H9 (cell line): ENCODE measurements at regions not wholly inside any gene's neighbourhood (a gene's known extent, or its start where the extent isn't known, plus 50 kb on each side); places are given as distances from the start of the nearest gene placed in this dataset.

Source experiments
- DNase-seq: peaks from one replicate; pipeline ENCODE4 v3.0.0-alpha.2; 2017
- H2AFZ ChIP-seq: one replicate; pipeline ENCODE4 v1.6.1; 2013; ENCODE audit warnings: mild to moderate bottlenecking, low read length, control low read depth, moderate library complexity
- H2AK5ac ChIP-seq: 2 replicates; pipeline ENCODE4 v1.6.1; 2013; ENCODE audit warnings: low read length, control low read depth, mixed read lengths; ENCODE audit not compliant: insufficient read length
- H2BK120ac ChIP-seq: one replicate; pipeline ENCODE4 v1.6.1; 2013; ENCODE audit warnings: low read depth, mild to moderate bottlenecking, low read length, control low read depth, inconsistent platforms; ENCODE audit not compliant: poor library complexity, severe bottlenecking
- H2BK12ac ChIP-seq: 2 replicates; pipeline ENCODE4 v1.6.1; 2013; ENCODE audit warnings: low read length, control low read depth, mixed read lengths, low read depth; ENCODE audit not compliant: insufficient read length
- H2BK15ac ChIP-seq: 2 replicates; pipeline ENCODE4 v1.6.1; 2013; ENCODE audit warnings: low read depth, low read length, control low read depth
- H2BK20ac ChIP-seq: one replicate; pipeline ENCODE4 v1.6.1; 2013; ENCODE audit warnings: low read depth, mild to moderate bottlenecking, low read length, control low read depth, inconsistent platforms; ENCODE audit not compliant: poor library complexity, severe bottlenecking
- H2BK5ac ChIP-seq: 2 replicates; pipeline ENCODE4 v1.6.1; 2013; ENCODE audit warnings: low read length, control low read depth, mixed read lengths; ENCODE audit not compliant: insufficient read length
- H3K14ac ChIP-seq: 2 replicates; pipeline ENCODE4 v1.6.1; 2013; ENCODE audit warnings: low read length, control low read depth; ENCODE audit not compliant: insufficient read depth
- H3K18ac ChIP-seq: 2 replicates; pipeline ENCODE4 v1.6.1; 2013; ENCODE audit warnings: low read depth, mild to moderate bottlenecking, mixed read lengths, low read length, control low read depth; ENCODE audit not compliant: insufficient read length
- H3K23ac ChIP-seq: 2 replicates; pipeline ENCODE4 v1.6.1; 2013; ENCODE audit warnings: low read length, control low read depth, mixed read lengths, low read depth; ENCODE audit not compliant: insufficient read length
- H3K23me2 ChIP-seq: 2 replicates; pipeline ENCODE4 v1.6.1; 2013; ENCODE audit warnings: low read depth, mild to moderate bottlenecking, mixed read lengths, low read length, control low read depth; ENCODE audit not compliant: insufficient read length, poor library complexity, severe bottlenecking
- H3K27ac ChIP-seq: 2 replicates; pipeline ENCODE4 v1.5.1; 2013; ENCODE audit warnings: low read length, control low read depth, mixed read lengths, low read depth; ENCODE audit not compliant: insufficient read length
- H3K27me3 ChIP-seq: 2 replicates; pipeline ENCODE4 v1.6.1; 2013; ENCODE audit warnings: low read length, control low read depth, inconsistent platforms; ENCODE audit not compliant: insufficient read depth
- H3K4ac ChIP-seq: 2 replicates; pipeline ENCODE4 v1.6.1; 2013; ENCODE audit warnings: low read depth, mild to moderate bottlenecking, control low read depth, inconsistent platforms, low read length, moderate library complexity
- H3K4me1 ChIP-seq: 2 replicates; pipeline ENCODE4 v1.6.1; 2013; ENCODE audit warnings: low read length, control low read depth, inconsistent platforms; ENCODE audit not compliant: insufficient read depth
- H3K4me2 ChIP-seq: 2 replicates; pipeline ENCODE4 v1.6.1; 2013; ENCODE audit warnings: low read length, control low read depth, mixed read lengths; ENCODE audit not compliant: insufficient read length, insufficient read depth
- H3K56ac ChIP-seq: 2 replicates; pipeline ENCODE4 v1.6.1; 2013; ENCODE audit warnings: low read depth, mild to moderate bottlenecking, mixed read lengths, low read length, control low read depth; ENCODE audit not compliant: insufficient read length
- H3K79me1 ChIP-seq: 2 replicates; pipeline ENCODE4 v1.6.1; 2013; ENCODE audit warnings: low read depth, mild to moderate bottlenecking, moderate library complexity, low read length, control low read depth, inconsistent platforms; ENCODE audit not compliant: insufficient read depth, poor library complexity, severe bottlenecking
- H3K79me2 ChIP-seq: 2 replicates; pipeline ENCODE4 v1.6.1; 2013; ENCODE audit warnings: low read length, control low read depth, inconsistent platforms; ENCODE audit not compliant: insufficient read depth
- H3K9ac ChIP-seq: 2 replicates; pipeline ENCODE4 v1.6.1; 2013; ENCODE audit warnings: low read length, control low read depth, mixed read lengths; ENCODE audit not compliant: insufficient read length; ENCODE audit errors: extremely low read depth
- H3K9me3 ChIP-seq: one replicate; pipeline ENCODE4 v1.6.1; 2013; ENCODE audit warnings: low read depth, low read length, inconsistent platforms; ENCODE audit not compliant: control insufficient read depth
- H3T11ph ChIP-seq: one replicate; pipeline ENCODE4 v1.6.1; 2013; ENCODE audit warnings: mild to moderate bottlenecking, low read length, control low read depth, inconsistent platforms
- H4K20me1 ChIP-seq: one replicate; pipeline ENCODE4 v1.6.1; 2013; ENCODE audit not compliant: control insufficient read depth, insufficient read length, insufficient read depth
- H4K5ac ChIP-seq: 2 replicates; pipeline ENCODE4 v1.6.1; 2013; ENCODE audit warnings: low read depth, mild to moderate bottlenecking, mixed read lengths, low read length, control low read depth; ENCODE audit not compliant: insufficient read length
- H4K8ac ChIP-seq: replicated peaks from 2 replicates; pipeline ENCODE4 v1.6.1; 2013; ENCODE audit warnings: low read length, control low read depth, mixed read lengths, low read depth; ENCODE audit not compliant: insufficient read length
- H4K91ac ChIP-seq: 2 replicates; pipeline ENCODE4 v1.6.1; 2013; ENCODE audit warnings: low read depth, mild to moderate bottlenecking, moderate library complexity, mixed read lengths, low read length, control low read depth; ENCODE audit not compliant: insufficient read length
- H3K27ac Mint-ChIP-seq, 3 experiments: 2 replicates in 2 of 3; 3 replicates in 1 of 3; pipeline ENCODE4 v1.8.0; 2020 to 2021; ENCODE audit warnings: mixed read lengths in 3 of 3, mild to moderate bottlenecking in 1 of 3, moderate library complexity in 1 of 3
- H3K27me3 Mint-ChIP-seq: 2 replicates; pipeline ENCODE4 v1.8.0; 2021; ENCODE audit warnings: low read depth, mild to moderate bottlenecking, moderate library complexity, mixed read lengths
- H3K36me3 Mint-ChIP-seq, 3 experiments: 2 replicates in 2 of 3; 3 replicates in 1 of 3; pipeline ENCODE4 v1.8.0; 2020 to 2021; ENCODE audit warnings: low read depth in 3 of 3, mixed read lengths in 3 of 3; ENCODE audit not compliant: insufficient read depth in 1 of 3
- H3K4me1 Mint-ChIP-seq, 2 experiments: 2 replicates each; pipeline ENCODE4 v1.8.0; 2020; ENCODE audit warnings: mixed read lengths in 2 of 2
- H3K4me3 Mint-ChIP-seq, 2 experiments: 2 replicates in 1 of 2; 3 replicates in 1 of 2; pipeline ENCODE4 v1.8.0; 2020 to 2021; ENCODE audit warnings: mild to moderate bottlenecking in 2 of 2, mixed read lengths in 2 of 2, moderate library complexity in 1 of 2
- H3K9me3 Mint-ChIP-seq, 2 experiments: 2 replicates in 1 of 2; 3 replicates in 1 of 2; pipeline ENCODE4 v1.8.0; 2020; ENCODE audit warnings: mild to moderate bottlenecking in 2 of 2, mixed read lengths in 2 of 2, moderate library complexity in 1 of 2
- TF ChIP-seq, protein P1 (sequence below): fragments of 200-600 bp; sonication (generic); conservative IDR thresholded peaks from 3 replicates; pipeline ENCODE4 v1.8.0; 2021; ENCODE audit warnings: antibody characterized with exemption, mild to moderate bottlenecking

DNA sequence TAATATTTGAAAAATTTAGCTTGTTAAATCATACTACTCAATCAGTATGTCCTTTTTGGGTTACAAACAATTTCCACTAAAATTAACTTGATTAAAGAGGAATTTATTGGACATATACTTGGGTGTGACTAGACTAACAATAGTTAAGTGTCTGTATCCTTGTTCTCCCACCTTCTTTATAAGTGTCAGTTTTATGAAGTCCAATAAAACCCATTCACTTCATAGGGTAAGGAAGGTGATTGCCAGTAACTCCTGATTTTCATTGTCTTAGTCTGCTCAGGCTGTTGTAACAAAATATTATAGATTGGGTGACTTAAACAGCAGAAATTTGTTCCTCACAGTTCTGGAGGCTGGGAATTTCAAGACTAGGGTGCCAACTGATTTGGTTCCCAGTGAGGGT lies 800.0 kb downstream of the PDHA2 start:
- H3K27ac ChIP-seq: no peak overlapping the region
- H2AFZ ChIP-seq: no peak overlapping the region
- no peak overlapping the region for H2AK5ac ChIP-seq
- no peak overlapping the region for H3K56ac ChIP-seq
- H2BK12ac ChIP-seq: no peak overlapping the region
- no peaks in the 10 kb centered on the region for H3K9me3 ChIP-seq
- H3K27me3 Mint-ChIP-seq: no peaks in the 10 kb centered on the region
- no peak overlapping the region for H4K5ac ChIP-seq
- no peak overlapping the region for H3K18ac ChIP-seq
- H3K23ac ChIP-seq: no peak overlapping the region
- H3K27me3 ChIP-seq: no peaks in the 10 kb centered on the region; the same call in 1 of the 2 replicates
- H2BK120ac ChIP-seq: no peak overlapping the region
- H3K23me2 ChIP-seq: no peaks in the 10 kb centered on the region
- no peaks in the 10 kb centered on the region for H3K79me2 ChIP-seq
- H3K36me3 Mint-ChIP-seq: no peaks in the 10 kb centered on the region
- H3K27ac Mint-ChIP-seq: no peak overlapping the region
- no peaks in the 10 kb centered on the region for H3K4me1 ChIP-seq
- no peak overlapping the region for H3K9ac ChIP-seq
- no peak overlapping the region for H3K14ac ChIP-seq
- TF ChIP-seq, protein P1, sequence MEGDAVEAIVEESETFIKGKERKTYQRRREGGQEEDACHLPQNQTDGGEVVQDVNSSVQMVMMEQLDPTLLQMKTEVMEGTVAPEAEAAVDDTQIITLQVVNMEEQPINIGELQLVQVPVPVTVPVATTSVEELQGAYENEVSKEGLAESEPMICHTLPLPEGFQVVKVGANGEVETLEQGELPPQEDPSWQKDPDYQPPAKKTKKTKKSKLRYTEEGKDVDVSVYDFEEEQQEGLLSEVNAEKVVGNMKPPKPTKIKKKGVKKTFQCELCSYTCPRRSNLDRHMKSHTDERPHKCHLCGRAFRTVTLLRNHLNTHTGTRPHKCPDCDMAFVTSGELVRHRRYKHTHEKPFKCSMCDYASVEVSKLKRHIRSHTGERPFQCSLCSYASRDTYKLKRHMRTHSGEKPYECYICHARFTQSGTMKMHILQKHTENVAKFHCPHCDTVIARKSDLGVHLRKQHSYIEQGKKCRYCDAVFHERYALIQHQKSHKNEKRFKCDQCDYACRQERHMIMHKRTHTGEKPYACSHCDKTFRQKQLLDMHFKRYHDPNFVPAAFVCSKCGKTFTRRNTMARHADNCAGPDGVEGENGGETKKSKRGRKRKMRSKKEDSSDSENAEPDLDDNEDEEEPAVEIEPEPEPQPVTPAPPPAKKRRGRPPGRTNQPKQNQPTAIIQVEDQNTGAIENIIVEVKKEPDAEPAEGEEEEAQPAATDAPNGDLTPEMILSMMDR: no peak
- no peaks in the 10 kb centered on the region for H3K9me3 Mint-ChIP-seq
- H2BK20ac ChIP-seq: no peak overlapping the region
- no peaks in the 10 kb centered on the region for H4K20me1 ChIP-seq
- no peak overlapping the region for H4K91ac ChIP-seq
- DNase-seq: no peak
- no peak overlapping the region for H2BK15ac ChIP-seq
- no peaks in the 10 kb centered on the region for H3K79me1 ChIP-seq
- no peak overlapping the region for H3K4ac ChIP-seq
- no peak overlapping the region for H3K4me2 ChIP-seq
- no peak overlapping the region for H4K8ac ChIP-seq
- no peak overlapping the region for H3K4me3 Mint-ChIP-seq
- no peak overlapping the region for H2BK5ac ChIP-seq
- no peak overlapping the region for H3T11ph ChIP-seq
- peaks cover 6 to 7% of the 10 kb centered on the region in 2 experiments for H3K4me1 Mint-ChIP-seq
